Pancreas (tissue), 10 donors: ENCODE measurements at regions not wholly inside any gene's neighbourhood (a gene's known extent, or its start where the extent isn't known, plus 50 kb on each side); places are given as distances from the start of the nearest gene placed in this dataset.

ENCODE experiments used
- ATAC-seq, 4 donors: fragments of 200-7000 bp; cut with Tn5 transposase; one replicate each; pipeline versions ENCODE4 v1.8.0 to v1.9.1; 2020; ENCODE audit warnings: mild to moderate bottlenecking in 4 of 4, moderate library complexity in 4 of 4
- DNase-seq, 6 donors: peaks; one replicate each; pipeline ENCODE4 v3.0.0-alpha.2; 2020
- FAIRE-seq: peaks from 2 replicates; lab custom pipeline; 2012; peaks lifted over from hg19 to GRCh38; lab: Jason Lieb, UNC
- H3K27ac ChIP-seq, 4 donors: fragments of 200-600 bp; sonication (generic); 1 replicate in 3 of 4; 2 replicates in 1 of 4; pipeline versions ENCODE4 v1.5.0 to v1.8.0; 2020
- H3K27me3 ChIP-seq, 4 donors: fragments of 200-600 bp; one replicate each; pipeline ENCODE4 v1.8.0; 2021
- H3K36me3 ChIP-seq, 3 donors: fragments of 200-600 bp; sonication (generic) in 1 of 3; one replicate each; pipeline versions ENCODE4 v1.5.0 to v1.8.0; 2020 to 2021
- H3K4me1 ChIP-seq, 3 donors: fragments of 200-600 bp; one replicate each; pipeline ENCODE4 v1.8.0; 2021
- H3K4me3 ChIP-seq, 4 donors: fragments of 200-600 bp; sonication (generic) in 2 of 4; one replicate each; pipeline versions ENCODE4 v1.5.0 to v1.8.0; 2020 to 2021
- H3K9me3 ChIP-seq, 4 donors: fragments of 200-600 bp; one replicate each; pipeline ENCODE4 v1.8.0; 2021
- WGBS, 2 donors: extraction: QIAGEN DNeasy Blood & Tissue Kit; methylation state at CpG; one replicate each; pipeline ENCODE4 v1.1.7; 2013; 5-methylcytosine and 5-hydroxymethylcytosine counted together
- intact Hi-C, 3 donors: fragments of 100-400 bp; cut with DNase I; formaldehyde crosslinking; loops; one replicate each; pipeline versions ENCODE4 v1.11.1 to v1.14.2; 2022
- TF ChIP-seq, protein P1 (sequence below), 4 donors: fragments of 200-600 bp; sonication (generic) in 3 of 4; IDR thresholded peaks; one replicate each; pipeline versions ENCODE4 v1.5.0 to v1.8.0; 2021; ENCODE audit warnings: antibody characterized with exemption in 4 of 4
- donor health status: healthy with polysubstance abuse.
- donor health status: DM: no; HTN: no; CAD: no; lungs with moderate emphysema.
- donor health status: DM: no; HTN: no; CAD: no.
- donor health status: control.
- donor health status: control.
- donor health status: Bipolar disorder and iron deficiency.
- donor health status: DM: yes; HTN: yes; CAD: no.
- donor health status: DM: no; HTN: no; CAD: no.
- donor health status: DM: no; HTN: no; CAD: no.
- donor health status: DM: yes; HTN: yes; CAD: no.

DNA sequence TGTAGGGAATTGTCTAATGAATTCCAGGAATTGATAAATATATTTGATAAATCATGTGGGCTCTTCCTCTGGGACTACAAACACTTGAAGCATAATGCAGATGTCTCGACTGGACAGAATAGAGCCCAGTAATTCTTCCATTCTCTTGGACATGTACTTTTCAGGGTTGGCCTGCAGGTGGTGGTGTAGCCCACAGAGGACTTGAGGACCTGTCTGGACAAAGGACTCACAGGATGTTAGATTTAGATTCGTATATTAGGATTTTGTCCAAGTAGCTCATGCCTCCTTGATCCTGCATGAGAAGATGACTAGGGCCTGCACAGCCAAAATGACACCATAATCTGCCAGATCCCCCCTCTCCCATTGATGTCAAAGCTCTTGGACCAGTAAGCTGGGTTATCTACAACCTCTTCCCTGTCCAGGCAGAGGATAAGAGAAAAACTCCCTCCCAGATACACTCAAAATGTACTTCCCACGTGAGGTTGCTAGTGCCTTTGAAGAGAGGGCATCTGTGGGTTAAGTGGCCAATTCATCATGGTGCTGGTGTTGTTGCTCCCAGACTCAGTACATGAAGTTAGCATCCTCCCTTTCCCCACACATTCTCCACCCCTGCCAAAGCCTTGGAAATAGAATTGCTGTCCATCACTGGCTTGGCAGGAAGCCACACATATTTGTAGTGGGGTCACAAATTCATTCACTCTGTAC, 88.6 kb upstream of the ZNF280D start:
- 12 to 18% methylated on average over 3 of the region's 3 CpGs for WGBS, 2 donors
- Histone ChIP-seq H3K27ac (no peak overlapping the region), H3K4me1 (no peaks in the 10 kb centered on the region), H3K4me3 (no peak overlapping the region), H3K27me3 (no peaks in the 10 kb centered on the region), H3K9me3 (no peaks in the 10 kb centered on the region), H3K36me3 (no peaks in the 10 kb centered on the region)
- peak; percentile 88 to 98 (median 95) for ATAC-seq
- intact Hi-C loops = loop anchor here in 1 of 3 donors (5.0 kb wide), 1 partner anchor 490 kb away; no protein-coding TSS in a partner anchor
- TF ChIP-seq, protein P1, sequence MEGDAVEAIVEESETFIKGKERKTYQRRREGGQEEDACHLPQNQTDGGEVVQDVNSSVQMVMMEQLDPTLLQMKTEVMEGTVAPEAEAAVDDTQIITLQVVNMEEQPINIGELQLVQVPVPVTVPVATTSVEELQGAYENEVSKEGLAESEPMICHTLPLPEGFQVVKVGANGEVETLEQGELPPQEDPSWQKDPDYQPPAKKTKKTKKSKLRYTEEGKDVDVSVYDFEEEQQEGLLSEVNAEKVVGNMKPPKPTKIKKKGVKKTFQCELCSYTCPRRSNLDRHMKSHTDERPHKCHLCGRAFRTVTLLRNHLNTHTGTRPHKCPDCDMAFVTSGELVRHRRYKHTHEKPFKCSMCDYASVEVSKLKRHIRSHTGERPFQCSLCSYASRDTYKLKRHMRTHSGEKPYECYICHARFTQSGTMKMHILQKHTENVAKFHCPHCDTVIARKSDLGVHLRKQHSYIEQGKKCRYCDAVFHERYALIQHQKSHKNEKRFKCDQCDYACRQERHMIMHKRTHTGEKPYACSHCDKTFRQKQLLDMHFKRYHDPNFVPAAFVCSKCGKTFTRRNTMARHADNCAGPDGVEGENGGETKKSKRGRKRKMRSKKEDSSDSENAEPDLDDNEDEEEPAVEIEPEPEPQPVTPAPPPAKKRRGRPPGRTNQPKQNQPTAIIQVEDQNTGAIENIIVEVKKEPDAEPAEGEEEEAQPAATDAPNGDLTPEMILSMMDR (IDR thresholded peaks at IDR 0.05) = peak; percentile 36 to 64 (median 50)
- no peak for FAIRE-seq
- DNase-seq = peak; percentile 38 to 70 (median 50)

- no peaks in the 10 kb centered on the region for H3K36me3 ChIP-seq
- ATAC-seq = peak in 1 of 4 donors; percentile 25
- no peak overlapping the region for H3K4me3 ChIP-seq
- H3K27me3 ChIP-seq = no peaks in the 10 kb centered on the region
- intact Hi-C loops = loop anchor here in 1 of 3 donors (5.0 kb wide), 1 partner anchor 492 kb away; no protein-coding TSS in a partner anchor
- TF ChIP-seq, protein P1 (IDR thresholded peaks at IDR 0.05) = no peak
- H3K4me1 ChIP-seq = no peaks in the 10 kb centered on the region
- no peak for FAIRE-seq
- H3K9me3 ChIP-seq = no peaks in the 10 kb centered on the region
- no peak for DNase-seq
- no peak overlapping the region for H3K27ac ChIP-seq
These were observed 87.0 kb upstream of the ZNF280D start for GRCh38 chr15:56820333-56820732.

DNA sequence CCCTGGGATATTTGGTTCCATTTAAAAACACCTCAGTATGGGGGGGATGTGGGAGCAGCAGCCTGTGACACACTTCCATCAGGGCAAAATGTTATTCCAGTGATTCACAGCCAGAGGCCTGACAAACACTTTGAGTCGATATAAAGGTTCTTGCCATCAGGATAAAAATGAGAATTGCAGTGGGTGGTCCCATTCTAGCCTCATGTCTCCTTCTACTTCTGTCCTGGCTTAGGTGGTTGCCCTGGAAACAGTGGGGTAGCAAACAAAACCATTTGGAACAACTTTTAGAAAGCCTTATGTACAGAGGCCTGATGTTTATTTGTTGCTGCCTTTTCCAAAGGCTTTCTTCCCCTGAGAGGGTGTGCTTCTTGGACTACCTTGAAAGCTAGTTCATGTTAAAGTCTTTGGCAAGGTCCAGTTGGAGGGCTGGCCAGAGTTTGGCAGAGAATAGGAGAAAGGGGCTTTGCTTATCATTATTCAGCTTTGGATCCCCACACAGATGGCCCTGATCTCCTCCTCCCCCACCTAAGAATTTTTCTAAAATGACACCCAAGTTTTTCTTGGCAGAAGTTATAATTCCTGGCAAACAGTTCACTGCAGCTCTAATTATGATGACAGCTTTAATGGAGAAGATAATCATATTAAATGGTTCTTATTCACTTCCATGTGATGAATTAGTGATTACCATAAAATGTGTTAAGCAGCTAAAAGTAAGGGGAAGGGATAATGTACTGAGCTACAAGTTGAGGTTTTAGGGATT, 84.2 kb upstream of the ZNF280D start:
- DNase-seq = no peak
- Histone ChIP-seq H3K27ac (no peak overlapping the region), H3K9me3 (no peaks in the 10 kb centered on the region), H3K4me3 (no peak overlapping the region), H3K36me3 (no peaks in the 10 kb centered on the region), H3K27me3 (no peaks in the 10 kb centered on the region), H3K4me1 (peaks cover 0 to 1% (median 0%) of the 10 kb centered on the region in 3 donors)
- intact Hi-C loops = no loop called here
- no peak for ATAC-seq
- no peak for FAIRE-seq
- WGBS, 2 donors = 74 to 87% methylated on average over 1 of the region's 1 CpG
- TF ChIP-seq, protein P1 (IDR thresholded peaks at IDR 0.05) = no peak

GRCh38 chr15:56816781-56817180, 83.5 kb upstream of the ZNF280D start:
- 81 to 89% methylated on average over 4 of the region's 4 CpGs for WGBS, 2 donors
- TF ChIP-seq, protein P1 (IDR thresholded peaks at IDR 0.05) = no peak
- no peak for DNase-seq
- no peak for FAIRE-seq
- Histone ChIP-seq H3K27ac (no peak overlapping the region), H3K4me1 (peaks cover 0 to 7% (median 4%) of the 10 kb centered on the region in 3 donors), H3K27me3 (no peaks in the 10 kb centered on the region), H3K36me3 (no peaks in the 10 kb centered on the region), H3K9me3 (no peaks in the 10 kb centered on the region), H3K4me3 (no peak overlapping the region)
- intact Hi-C loops = no loop called here
- ATAC-seq = peak in 1 of 4 donors; percentile 6
